ENCODE measurements at regions not wholly inside any gene's neighbourhood (a gene's known extent, or its start where the extent isn't known, plus 50 kb on each side); places are given as distances from the start of the nearest gene placed in this dataset.

DNA sequence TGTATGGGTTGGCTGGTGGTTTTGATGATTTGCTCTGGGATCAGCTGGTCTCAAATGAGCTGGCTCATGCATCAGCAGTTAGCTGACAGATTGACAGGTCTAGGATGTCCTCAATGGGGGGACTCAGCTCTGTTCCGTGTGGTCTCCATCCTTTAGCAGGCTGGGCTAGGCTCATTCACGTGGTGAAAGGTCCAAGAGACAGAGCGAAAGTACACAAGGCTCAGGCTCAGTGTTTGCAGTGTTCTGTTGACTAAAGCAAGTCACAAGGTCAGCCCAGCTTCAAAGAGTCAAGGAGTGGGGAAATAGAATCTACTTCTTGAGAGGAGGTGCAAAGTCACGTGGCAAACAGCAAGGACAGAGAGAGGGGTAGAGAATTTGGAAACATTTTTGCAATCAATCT is 126.5 kb upstream of the CMC1 start:
- ChIA-PET CTCF (no interaction called here), POLR2A (no interaction called here)
- no TSS peak for BruUV-seq (replicated peaks)

DNA sequence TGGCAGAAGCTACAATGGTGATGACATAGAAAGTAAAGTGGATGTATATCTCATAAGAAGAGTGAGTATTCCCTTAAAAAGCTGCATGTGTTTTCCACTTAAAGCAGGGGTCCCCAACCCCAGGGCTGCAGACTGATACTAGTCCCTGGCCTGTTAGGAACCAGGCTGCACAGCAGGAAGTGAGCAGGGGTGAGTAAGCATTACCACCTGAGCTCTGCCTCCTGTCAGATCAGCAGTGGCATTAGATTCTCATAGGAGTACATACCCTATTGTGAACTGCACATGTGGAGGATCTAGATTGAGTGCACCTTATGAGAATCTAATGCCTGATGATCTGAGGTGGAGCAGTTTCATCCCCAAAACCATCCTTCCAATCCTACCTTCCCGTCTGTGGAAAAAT is 126.1 kb upstream of the CMC1 start:
- ATAC-seq (no peak), DNase-seq (ENCODE audit: low read depth, low spot score) (no peak)
- Histone ChIP-seq H3K27me3 (ENCODE audit: control insufficient read depth, insufficient read depth, low read length) (no peaks in the 10 kb centered on the region), H3K36me3 (ENCODE audit: control insufficient read depth, insufficient read depth, low read length) (no peaks in the 10 kb centered on the region), H3K9me3 (ENCODE audit: control insufficient read depth, insufficient read depth, low read depth, low read length) (no peaks in the 10 kb centered on the region), H3K27ac (ENCODE audit: low read length) (no peak overlapping the region), H3K4me3 (ENCODE audit: low read depth in 2 of 2, low read length in 2 of 2) (no peak overlapping the region), H3K4me1 (ENCODE audit: control insufficient read depth, insufficient read depth, low read length) (no peaks in the 10 kb centered on the region)
- CTCF ChIA-PET: no interaction called here
- POLR2A ChIA-PET: no interaction called here
- intact Hi-C loops (cut with micrococcal nuclease; ENCODE audit: unreplicated experiment) (no loop called here), in situ Hi-C loops (cut with HindIII; ENCODE audit: low pct_unique_long_range_greater_than_20kb, low sequenced_read_pairs) (no loop called here)
- TF ChIP-seq POLR2AphosphoS5 (IDR thresholded peaks at IDR 0.05; ENCODE audit: low read depth, low read length): no peak
- TF ChIP-seq TCF7L2 (IDR thresholded peaks at IDR 0.05; ENCODE audit: low read depth, low read length): no peak
- TF ChIP-seq, protein P1, sequence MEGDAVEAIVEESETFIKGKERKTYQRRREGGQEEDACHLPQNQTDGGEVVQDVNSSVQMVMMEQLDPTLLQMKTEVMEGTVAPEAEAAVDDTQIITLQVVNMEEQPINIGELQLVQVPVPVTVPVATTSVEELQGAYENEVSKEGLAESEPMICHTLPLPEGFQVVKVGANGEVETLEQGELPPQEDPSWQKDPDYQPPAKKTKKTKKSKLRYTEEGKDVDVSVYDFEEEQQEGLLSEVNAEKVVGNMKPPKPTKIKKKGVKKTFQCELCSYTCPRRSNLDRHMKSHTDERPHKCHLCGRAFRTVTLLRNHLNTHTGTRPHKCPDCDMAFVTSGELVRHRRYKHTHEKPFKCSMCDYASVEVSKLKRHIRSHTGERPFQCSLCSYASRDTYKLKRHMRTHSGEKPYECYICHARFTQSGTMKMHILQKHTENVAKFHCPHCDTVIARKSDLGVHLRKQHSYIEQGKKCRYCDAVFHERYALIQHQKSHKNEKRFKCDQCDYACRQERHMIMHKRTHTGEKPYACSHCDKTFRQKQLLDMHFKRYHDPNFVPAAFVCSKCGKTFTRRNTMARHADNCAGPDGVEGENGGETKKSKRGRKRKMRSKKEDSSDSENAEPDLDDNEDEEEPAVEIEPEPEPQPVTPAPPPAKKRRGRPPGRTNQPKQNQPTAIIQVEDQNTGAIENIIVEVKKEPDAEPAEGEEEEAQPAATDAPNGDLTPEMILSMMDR (IDR thresholded peaks at IDR 0.05): no peak
- no peak for TF ChIP-seq SIN3A (IDR thresholded peaks at IDR 0.05; ENCODE audit: borderline replicate concordance, insufficient read depth, low read depth, low read length)
- TF ChIP-seq, protein P2, sequence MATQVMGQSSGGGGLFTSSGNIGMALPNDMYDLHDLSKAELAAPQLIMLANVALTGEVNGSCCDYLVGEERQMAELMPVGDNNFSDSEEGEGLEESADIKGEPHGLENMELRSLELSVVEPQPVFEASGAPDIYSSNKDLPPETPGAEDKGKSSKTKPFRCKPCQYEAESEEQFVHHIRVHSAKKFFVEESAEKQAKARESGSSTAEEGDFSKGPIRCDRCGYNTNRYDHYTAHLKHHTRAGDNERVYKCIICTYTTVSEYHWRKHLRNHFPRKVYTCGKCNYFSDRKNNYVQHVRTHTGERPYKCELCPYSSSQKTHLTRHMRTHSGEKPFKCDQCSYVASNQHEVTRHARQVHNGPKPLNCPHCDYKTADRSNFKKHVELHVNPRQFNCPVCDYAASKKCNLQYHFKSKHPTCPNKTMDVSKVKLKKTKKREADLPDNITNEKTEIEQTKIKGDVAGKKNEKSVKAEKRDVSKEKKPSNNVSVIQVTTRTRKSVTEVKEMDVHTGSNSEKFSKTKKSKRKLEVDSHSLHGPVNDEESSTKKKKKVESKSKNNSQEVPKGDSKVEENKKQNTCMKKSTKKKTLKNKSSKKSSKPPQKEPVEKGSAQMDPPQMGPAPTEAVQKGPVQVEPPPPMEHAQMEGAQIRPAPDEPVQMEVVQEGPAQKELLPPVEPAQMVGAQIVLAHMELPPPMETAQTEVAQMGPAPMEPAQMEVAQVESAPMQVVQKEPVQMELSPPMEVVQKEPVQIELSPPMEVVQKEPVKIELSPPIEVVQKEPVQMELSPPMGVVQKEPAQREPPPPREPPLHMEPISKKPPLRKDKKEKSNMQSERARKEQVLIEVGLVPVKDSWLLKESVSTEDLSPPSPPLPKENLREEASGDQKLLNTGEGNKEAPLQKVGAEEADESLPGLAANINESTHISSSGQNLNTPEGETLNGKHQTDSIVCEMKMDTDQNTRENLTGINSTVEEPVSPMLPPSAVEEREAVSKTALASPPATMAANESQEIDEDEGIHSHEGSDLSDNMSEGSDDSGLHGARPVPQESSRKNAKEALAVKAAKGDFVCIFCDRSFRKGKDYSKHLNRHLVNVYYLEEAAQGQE (IDR thresholded peaks at IDR 0.05; ENCODE audit: insufficient read depth in 1 of 2, low read depth in 2 of 2, low read length in 1 of 2): no peak
- no TSS peak for BruUV-seq (replicated peaks)

More for the DNA sequence above, 126.5 kb upstream of the CMC1 start:
- Histone ChIP-seq H3K4me1 (ENCODE audit: control insufficient read depth, insufficient read depth, low read length) (no peaks in the 10 kb centered on the region), H3K9me3 (ENCODE audit: control insufficient read depth, insufficient read depth, low read depth, low read length) (no peaks in the 10 kb centered on the region), H3K4me3 (ENCODE audit: low read depth in 2 of 2, low read length in 2 of 2) (no peak overlapping the region), H3K27ac (ENCODE audit: low read length) (no peak overlapping the region), H3K36me3 (ENCODE audit: control insufficient read depth, insufficient read depth, low read length) (no peaks in the 10 kb centered on the region), H3K27me3 (ENCODE audit: control insufficient read depth, insufficient read depth, low read length) (no peaks in the 10 kb centered on the region)
- intact Hi-C loops (cut with micrococcal nuclease; ENCODE audit: unreplicated experiment): no loop called here
- no peak for ATAC-seq
- in situ Hi-C loops (cut with HindIII; ENCODE audit: low pct_unique_long_range_greater_than_20kb, low sequenced_read_pairs): no loop called here
- no peak for DNase-seq (ENCODE audit: low read depth, low spot score)
- TF ChIP-seq, protein P1 (IDR thresholded peaks at IDR 0.05): no peak
- TF ChIP-seq TCF7L2 (IDR thresholded peaks at IDR 0.05; ENCODE audit: low read depth, low read length): no peak

DNA sequence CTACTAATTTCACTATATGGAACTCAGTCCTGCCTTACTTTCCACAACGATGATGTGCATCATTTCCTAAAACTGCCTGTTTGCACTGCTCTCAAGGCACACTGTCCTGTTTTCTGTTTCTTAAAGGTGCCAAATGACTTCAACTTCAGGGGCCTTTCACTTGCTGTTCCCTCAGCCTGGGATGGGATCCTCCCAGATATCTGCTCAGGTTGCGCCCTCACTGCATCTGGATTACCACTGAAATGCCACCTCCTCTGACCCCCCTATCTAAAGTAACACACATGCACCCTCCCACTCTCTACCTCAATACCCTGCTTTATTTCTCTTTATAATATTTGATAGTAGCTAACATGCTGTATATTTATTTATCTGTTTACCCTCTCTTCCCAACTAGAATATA is 123.8 kb upstream of the CMC1 start:
- CTCF ChIA-PET: no interaction called here
- Histone ChIP-seq H3K36me3 (ENCODE audit: control insufficient read depth, insufficient read depth, low read length) (no peaks in the 10 kb centered on the region), H3K4me3 (ENCODE audit: low read depth in 2 of 2, low read length in 2 of 2) (no peak overlapping the region), H3K4me1 (ENCODE audit: control insufficient read depth, insufficient read depth, low read length) (no peaks in the 10 kb centered on the region), H3K27me3 (ENCODE audit: control insufficient read depth, insufficient read depth, low read length) (no peaks in the 10 kb centered on the region), H3K27ac (ENCODE audit: low read length) (no peak overlapping the region), H3K9me3 (ENCODE audit: control insufficient read depth, insufficient read depth, low read depth, low read length) (no peaks in the 10 kb centered on the region)
- in situ Hi-C loops (cut with HindIII; ENCODE audit: low pct_unique_long_range_greater_than_20kb, low sequenced_read_pairs) (no loop called here), intact Hi-C loops (cut with micrococcal nuclease; ENCODE audit: unreplicated experiment) (no loop called here)
- POLR2A ChIA-PET: no interaction called here
- TF ChIP-seq, protein P1 (IDR thresholded peaks at IDR 0.05): no peak
- no peak for TF ChIP-seq POLR2AphosphoS5 (IDR thresholded peaks at IDR 0.05; ENCODE audit: low read depth, low read length)
- TF ChIP-seq TCF7L2 (IDR thresholded peaks at IDR 0.05; ENCODE audit: low read depth, low read length): no peak
- TF ChIP-seq, protein P2 (IDR thresholded peaks at IDR 0.05; ENCODE audit: insufficient read depth in 1 of 2, low read depth in 2 of 2, low read length in 1 of 2): no peak
- TF ChIP-seq SIN3A (IDR thresholded peaks at IDR 0.05; ENCODE audit: borderline replicate concordance, insufficient read depth, low read depth, low read length): no peak
- no TSS peak for BruUV-seq (replicated peaks)
- ATAC-seq: no peak
- no peak for DNase-seq (ENCODE audit: low read depth, low spot score)
